GM18951 (cell line): ENCODE measurements at regions not wholly inside any gene's neighbourhood (a gene's known extent, or its start where the extent isn't known, plus 50 kb on each side); places are given as distances from the start of the nearest gene placed in this dataset.

Source experiments
- POLR2A ChIP-seq: IDR thresholded peaks from 4 replicates; pipeline ENCODE4 v1.6.1; 2011; ENCODE audit warnings: mild to moderate bottlenecking; ENCODE audit not compliant: insufficient read length, insufficient read depth; ENCODE audit errors: extremely low read depth
- in situ Hi-C: fragments of 300-500 bp; cut with MboI; formaldehyde crosslinking; loops from one replicate; pipeline ENCODE4 v1.12.0; 2022; ENCODE audit warnings: low sequenced_read_pairs, mixed read lengths, inconsistent platforms; ENCODE audit not compliant: unreplicated experiment

- in situ Hi-C loops = loop anchor here (10.0 kb wide), 1 partner anchor 149 kb away; no protein-coding TSS in a partner anchor
- TF ChIP-seq POLR2A = no peak
Observed at GRCh38 chr11:86193297-86194095, 51.1 kb upstream of the EED start.

GRCh38 chr11:86192519-86193257 lies 51.9 kb upstream of the EED start:
- TF ChIP-seq POLR2A = no peak
- in situ Hi-C loops = loop anchor here (10.0 kb wide), 1 partner anchor 148 kb away; no protein-coding TSS in a partner anchor

GRCh38 chr11:86191874-86192273 lies 52.7 kb upstream of the EED start:
- TF ChIP-seq POLR2A = no peak
- in situ Hi-C loops = loop anchor here (10.0 kb wide), 1 partner anchor 147 kb away; no protein-coding TSS in a partner anchor

GRCh38 chr11:86187027-86187426 lies 57.5 kb upstream of the EED start:
- no peak for TF ChIP-seq POLR2A
- in situ Hi-C loops = no loop called here

- in situ Hi-C loops = no loop called here
- no peak for TF ChIP-seq POLR2A
Observed at GRCh38 chr11:86186386-86186785, 58.2 kb upstream of the EED start.

GRCh38 chr11:86185381-86185750 lies 59.2 kb upstream of the EED start:
- TF ChIP-seq POLR2A = no peak
- in situ Hi-C loops = no loop called here

- TF ChIP-seq POLR2A = no peak
- in situ Hi-C loops = no loop called here
Observed at GRCh38 chr11:86184728-86185380, 59.7 kb upstream of the EED start.

- in situ Hi-C loops = no loop called here
- no peak for TF ChIP-seq POLR2A
Observed at GRCh38 chr11:86183694-86184093, 60.9 kb upstream of the EED start.

- in situ Hi-C loops = no loop called here
- TF ChIP-seq POLR2A = no peak
Observed at GRCh38 chr11:86182976-86183584, 61.5 kb upstream of the EED start.

- TF ChIP-seq POLR2A = no peak
- in situ Hi-C loops = no loop called here
Observed at GRCh38 chr11:86181379-86181778, 63.2 kb upstream of the EED start.

GRCh38 chr11:86180851-86181250 lies 63.7 kb upstream of the EED start:
- in situ Hi-C loops = no loop called here
- TF ChIP-seq POLR2A = no peak

GRCh38 chr11:86180423-86180822 lies 64.1 kb upstream of the EED start:
- in situ Hi-C loops = no loop called here
- no peak for TF ChIP-seq POLR2A

- in situ Hi-C loops = no loop called here
- no peak for TF ChIP-seq POLR2A
Observed at GRCh38 chr11:86179646-86180064, 64.9 kb upstream of the EED start.
